IMR-90 (cell line): ENCODE measurements at regions not wholly inside any gene's neighbourhood (a gene's known extent, or its start where the extent isn't known, plus 50 kb on each side); places are given as distances from the start of the nearest gene placed in this dataset.
A peak's percentile ranks its signal among the peaks of the same experiment; 100 is the strongest.

Source experiments
- ATAC-seq: fragments of 200-7000 bp; cut with Tn5 transposase; 2 replicates; pipeline ENCODE4 v1.9.1; 2020; ENCODE audit warnings: low read depth, mild to moderate bottlenecking, moderate library complexity
- BruUV-seq: library from RNA; stranded (reverse); fragments of 400-500 nt; replicated peaks from 2 replicates; lab custom pipeline; 2021; lab: Mats Ljungman, UMichigan
- CTCF ChIA-PET: fragments of 300-600 bp; formaldehyde crosslinking; extraction: SDS; loops from one replicate; lab custom pipeline; 2021; ENCODE audit warnings: antibody characterized with exemption; lab: Yijun Ruan, JAX
- POLR2A ChIA-PET: fragments of 300-600 bp; sonication (Branson Sonifier 250); formaldehyde crosslinking; loops from one replicate; lab custom pipeline; 2022; ENCODE audit warnings: antibody characterized with exemption; ENCODE audit not compliant: unreplicated experiment; lab: Charles Lee
- DNase-seq: peaks from one replicate; pipeline ENCODE4 v3.0.0; 2013
- H2AFZ ChIP-seq: replicated peaks from 2 replicates; pipeline ENCODE3; 2013; ENCODE audit warnings: low read length, mild to moderate bottlenecking; ENCODE audit not compliant: poor library complexity
- H2AK5ac ChIP-seq: 2 replicates; pipeline ENCODE4 v1.6.1; 2013; ENCODE audit warnings: low read depth, low read length, inconsistent platforms
- H2AK9ac ChIP-seq: replicated peaks from 2 replicates; pipeline ENCODE3; 2013; ENCODE audit warnings: mild to moderate bottlenecking, low read depth, low read length, moderate library complexity; ENCODE audit not compliant: poor library complexity
- H2BK120ac ChIP-seq: 2 replicates; pipeline ENCODE4 v1.6.1; 2013; ENCODE audit warnings: low read depth, low read length, inconsistent platforms
- H2BK15ac ChIP-seq: 3 replicates; pipeline ENCODE4 v1.6.1; 2013; ENCODE audit warnings: low read depth, low read length, inconsistent platforms
- H2BK20ac ChIP-seq: 2 replicates; pipeline ENCODE4 v1.6.1; 2013; ENCODE audit warnings: low read depth, mild to moderate bottlenecking, inconsistent platforms, low read length, moderate library complexity
- H2BK5ac ChIP-seq: 2 replicates; pipeline ENCODE4 v1.6.1; 2013; ENCODE audit warnings: mild to moderate bottlenecking, low read depth, low read length, inconsistent platforms; ENCODE audit not compliant: poor library complexity, severe bottlenecking
- H3K14ac ChIP-seq: replicated peaks from 2 replicates; pipeline ENCODE4 v1.6.1; 2013; ENCODE audit warnings: low read depth, low read length, inconsistent platforms
- H3K18ac ChIP-seq: 2 replicates; pipeline ENCODE4 v1.6.1; 2013; ENCODE audit warnings: low read depth, low read length, control low read depth
- H3K23ac ChIP-seq: 2 replicates; pipeline ENCODE4 v1.6.1; 2013; ENCODE audit warnings: low read depth, low read length, inconsistent platforms
- H3K27ac ChIP-seq: 2 replicates; pipeline ENCODE4 v1.5.1; 2013; ENCODE audit warnings: mild to moderate bottlenecking, control low read depth, low read length; ENCODE audit not compliant: insufficient read depth
- H3K27me3 ChIP-seq: 2 replicates; pipeline ENCODE4 v1.6.1; 2013; ENCODE audit warnings: low read length; ENCODE audit not compliant: control insufficient read depth, insufficient read depth
- H3K36me3 ChIP-seq: 2 replicates; pipeline ENCODE4 v1.6.1; 2013; ENCODE audit warnings: low read length, mixed read lengths; ENCODE audit not compliant: control insufficient read depth, insufficient read depth
- H3K4ac ChIP-seq: 2 replicates; pipeline ENCODE4 v1.6.1; 2013; ENCODE audit warnings: low read depth, low read length, inconsistent platforms
- H3K4me1 ChIP-seq: 2 replicates; pipeline ENCODE4 v1.6.1; 2013; ENCODE audit warnings: low read length, mixed read lengths; ENCODE audit not compliant: control insufficient read depth, insufficient read depth
- H3K4me2 ChIP-seq: 2 replicates; pipeline ENCODE4 v1.6.1; 2013; ENCODE audit warnings: low read depth, mild to moderate bottlenecking, control low read depth, low read length, moderate library complexity
- H3K4me3 ChIP-seq: 2 replicates; pipeline ENCODE4 v1.5.1; 2013; ENCODE audit warnings: low read depth, mild to moderate bottlenecking, control low read depth, low read length, moderate library complexity; ENCODE audit not compliant: insufficient read depth
- H3K56ac ChIP-seq: 2 replicates; pipeline ENCODE4 v1.6.1; 2013; ENCODE audit warnings: low read length, inconsistent platforms; ENCODE audit not compliant: insufficient read depth; ENCODE audit errors: extremely low read depth
- H3K79me1 ChIP-seq, 2 experiments: 2 replicates each; pipeline ENCODE4 v1.6.1; 2013; ENCODE audit warnings: low read length in 2 of 2, inconsistent platforms in 1 of 2, low read depth in 1 of 2
- H3K9ac ChIP-seq: 2 replicates; pipeline ENCODE4 v1.6.1; 2013; ENCODE audit warnings: low read depth, low read length, control low read depth
- H3K9me1 ChIP-seq: 2 replicates; pipeline ENCODE4 v1.6.1; 2013; ENCODE audit warnings: low read length, inconsistent platforms; ENCODE audit not compliant: insufficient read depth
- H3K9me3 ChIP-seq: 2 replicates; pipeline ENCODE4 v1.6.1; 2013; ENCODE audit warnings: low read length; ENCODE audit not compliant: control insufficient read depth, insufficient read depth
- H4K20me1 ChIP-seq: 2 replicates; pipeline ENCODE4 v1.6.1; 2013; ENCODE audit warnings: low read length, inconsistent platforms; ENCODE audit not compliant: insufficient read depth
- H4K5ac ChIP-seq: 2 replicates; pipeline ENCODE4 v1.6.1; 2013; ENCODE audit warnings: mild to moderate bottlenecking, low read depth, low read length, control low read depth
- H4K8ac ChIP-seq, 2 experiments: 2 replicates each; pipeline ENCODE4 v1.6.1; 2013; ENCODE audit warnings: low read depth in 2 of 2, low read length in 2 of 2, control low read depth in 1 of 2, inconsistent platforms in 1 of 2
- H4K91ac ChIP-seq: 2 replicates; pipeline ENCODE4 v1.6.1; 2013; ENCODE audit warnings: low read depth, low read length, inconsistent platforms; ENCODE audit not compliant: insufficient read depth
- BHLHE40 ChIP-seq: fragments of 150-350 bp; IDR thresholded peaks from 2 replicates; pipeline ENCODE4 v1.6.1; 2016; ENCODE audit warnings: mild to moderate bottlenecking, low read depth, low read length
- CEBPB ChIP-seq: IDR thresholded peaks from 2 replicates; pipeline ENCODE4 v1.6.1; 2012; ENCODE audit warnings: low read depth, low read length, improper control_type of control experiment
- FOS ChIP-seq: fragments of 150-350 bp; IDR thresholded peaks from 2 replicates; pipeline ENCODE4 v1.6.1; 2016; ENCODE audit warnings: low read depth, low read length
- NFE2L2 ChIP-seq: fragments of 150-350 bp; IDR thresholded peaks from 2 replicates; pipeline ENCODE4 v1.6.1; 2016; ENCODE audit warnings: low read depth, mild to moderate bottlenecking, low read length
- POLR2A ChIP-seq: IDR thresholded peaks from 2 replicates; pipeline ENCODE4 v1.6.1; 2012; ENCODE audit warnings: mild to moderate bottlenecking, low read depth, low read length
- RAD21 ChIP-seq: IDR thresholded peaks from 2 replicates; pipeline ENCODE4 v1.6.1; 2012; ENCODE audit warnings: low read length, improper control_type of control experiment
- RCOR1 ChIP-seq: IDR thresholded peaks from 2 replicates; pipeline ENCODE4 v1.6.1; 2012; ENCODE audit warnings: mild to moderate bottlenecking, low read length, improper control_type of control experiment; ENCODE audit not compliant: insufficient replicate concordance
- WGBS, 2 experiments: methylation state at CpG; one replicate each; pipeline versions ENCODE4 v1.1.5 to v1.1.7; 2013; ENCODE audit warnings: missing lambda C conversion rate in 2 of 2; ENCODE audit not compliant: insufficient read length in 1 of 2; ENCODE audit errors: extremely low coverage in 2 of 2; 5-methylcytosine and 5-hydroxymethylcytosine counted together
- dilution Hi-C: fragments of 300-500 bp; cut with HindIII; formaldehyde crosslinking; loops from one replicate; pipeline ENCODE4 v1.14.3; 2018; ENCODE audit warnings: low sequenced_read_pairs; ENCODE audit not compliant: unreplicated experiment
- in situ Hi-C: fragments of 300-500 bp; cut with MboI; formaldehyde crosslinking; loops from 3 replicates; pipeline ENCODE4 v1.14.3; 2019; ENCODE audit warnings: low sequenced_read_pairs, inconsistent platforms, mixed read lengths
- intact Hi-C: fragments of 100-400 bp; cut with micrococcal nuclease; formaldehyde crosslinking; loops from 2 replicates; pipeline ENCODE4 v1.10.0; 2022
- TF ChIP-seq, protein P1 (sequence below): fragments of 150-350 bp; IDR thresholded peaks from 2 replicates; pipeline ENCODE4 v1.6.1; 2017; ENCODE audit warnings: mild to moderate bottlenecking, antibody characterized with exemption, low read length, low read depth
- TF ChIP-seq, protein P2 (sequence below): fragments of 150-350 bp; IDR thresholded peaks from 2 replicates; pipeline ENCODE4 v1.6.1; 2016; ENCODE audit warnings: low read depth, mild to moderate bottlenecking, low read length, moderate library complexity, borderline replicate concordance

DNA sequence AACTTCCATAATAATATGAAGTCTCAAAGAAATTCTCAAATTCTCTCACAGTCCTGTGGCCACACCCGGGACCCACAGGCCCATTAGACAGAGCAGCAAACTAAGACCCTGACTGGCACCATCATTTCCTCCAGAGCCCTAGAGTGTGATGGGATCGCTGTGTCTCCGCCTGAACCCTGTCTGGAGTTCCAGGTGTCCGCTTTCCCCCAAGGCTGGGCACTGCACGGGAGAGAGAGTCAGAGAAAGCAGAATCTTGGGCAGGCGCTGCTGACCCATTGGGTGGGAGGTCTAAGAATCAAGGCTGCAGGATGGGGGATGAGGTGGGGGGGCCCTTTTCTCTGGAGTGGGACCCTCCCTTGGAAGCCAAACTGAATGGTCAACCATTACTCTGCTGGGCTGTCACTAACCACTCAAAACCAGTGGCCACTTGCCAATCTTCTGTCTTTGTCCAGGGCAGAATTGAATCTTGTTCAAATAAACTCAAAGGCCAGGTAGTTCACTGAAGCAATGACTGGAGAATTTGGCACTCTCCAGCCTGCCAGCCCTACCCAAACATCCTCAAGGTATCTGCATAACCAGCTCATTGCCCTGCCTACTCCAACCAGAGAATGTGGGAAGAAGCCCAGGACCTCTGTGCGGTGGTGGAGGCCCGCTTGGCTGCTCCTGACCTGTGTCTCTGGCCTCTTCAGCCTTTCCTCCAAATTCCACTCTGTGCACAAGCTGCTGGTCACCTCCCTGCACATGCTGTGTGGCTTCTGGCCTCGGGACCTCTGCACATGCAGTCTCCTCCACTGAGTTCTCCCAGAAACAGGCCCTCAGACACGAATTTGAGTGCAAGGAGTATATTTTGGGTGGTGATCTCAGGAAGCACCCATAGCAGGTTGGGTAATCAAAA, 141.1 kb downstream of the CEBPB start:
- no peaks in the 10 kb centered on the region for H3K36me3 ChIP-seq
- no peak overlapping the region for H3K23ac ChIP-seq
- H3K4ac ChIP-seq: peak overlapping the region; percentile 43
- peak overlapping the region; percentile 49; the same call in 1 of the 2 replicates for H2BK120ac ChIP-seq
- H3K79me1 ChIP-seq: no peaks in the 10 kb centered on the region
- peak overlapping the region; percentile 20 for H2AK5ac ChIP-seq
- no peak overlapping the region for H3K18ac ChIP-seq
- intact Hi-C loops (no loop called here), in situ Hi-C loops (no loop called here), dilution Hi-C loops (no loop called here)
- H2BK20ac ChIP-seq: peak overlapping the region; percentile 68
- ATAC-seq: no peak
- no peak overlapping the region for H4K8ac ChIP-seq
- POLR2A ChIA-PET: no interaction called here
- no peak overlapping the region for H4K5ac ChIP-seq
- TF ChIP-seq, protein P1, sequence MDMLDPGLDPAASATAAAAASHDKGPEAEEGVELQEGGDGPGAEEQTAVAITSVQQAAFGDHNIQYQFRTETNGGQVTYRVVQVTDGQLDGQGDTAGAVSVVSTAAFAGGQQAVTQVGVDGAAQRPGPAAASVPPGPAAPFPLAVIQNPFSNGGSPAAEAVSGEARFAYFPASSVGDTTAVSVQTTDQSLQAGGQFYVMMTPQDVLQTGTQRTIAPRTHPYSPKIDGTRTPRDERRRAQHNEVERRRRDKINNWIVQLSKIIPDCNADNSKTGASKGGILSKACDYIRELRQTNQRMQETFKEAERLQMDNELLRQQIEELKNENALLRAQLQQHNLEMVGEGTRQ: no peak
- TF ChIP-seq, protein P2, sequence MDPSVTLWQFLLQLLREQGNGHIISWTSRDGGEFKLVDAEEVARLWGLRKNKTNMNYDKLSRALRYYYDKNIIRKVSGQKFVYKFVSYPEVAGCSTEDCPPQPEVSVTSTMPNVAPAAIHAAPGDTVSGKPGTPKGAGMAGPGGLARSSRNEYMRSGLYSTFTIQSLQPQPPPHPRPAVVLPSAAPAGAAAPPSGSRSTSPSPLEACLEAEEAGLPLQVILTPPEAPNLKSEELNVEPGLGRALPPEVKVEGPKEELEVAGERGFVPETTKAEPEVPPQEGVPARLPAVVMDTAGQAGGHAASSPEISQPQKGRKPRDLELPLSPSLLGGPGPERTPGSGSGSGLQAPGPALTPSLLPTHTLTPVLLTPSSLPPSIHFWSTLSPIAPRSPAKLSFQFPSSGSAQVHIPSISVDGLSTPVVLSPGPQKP: no peak
- TF ChIP-seq NFE2L2: no peak
- TF ChIP-seq RCOR1: no peak
- no peak for TF ChIP-seq RAD21
- TF ChIP-seq FOS: no peak
- no peak for TF ChIP-seq CEBPB
- TF ChIP-seq BHLHE40: no peak
- TF ChIP-seq POLR2A: no peak
- H3K4me1 ChIP-seq: peaks cover 10% of the 10 kb centered on the region
- no peak overlapping the region for H3K9ac ChIP-seq
- 0 out of 2 replicates have a peak overlapping the region, but pooled peaks have one; percentile 12 for H4K91ac ChIP-seq
- H3K4me2 ChIP-seq: no peak overlapping the region
- H2BK5ac ChIP-seq: no peak overlapping the region
- H4K20me1 ChIP-seq: no peaks in the 10 kb centered on the region
- H3K9me1 ChIP-seq: 0 out of 2 replicates have a peak, but pooled peaks cover 6% of the 10 kb centered on the region
- no peak overlapping the region; the same call in 1 of the 2 replicates for H3K14ac ChIP-seq
- WGBS, 2 experiments: 100% methylated on average over 2 of the region's 10 CpGs; no CpG with 5 or more reads in 1 of the 2 experiments
- no peaks in the 10 kb centered on the region for H3K9me3 ChIP-seq
- H3K4me3 ChIP-seq: no peak overlapping the region
- BruUV-seq: no TSS peak
- H2AFZ ChIP-seq: peak overlapping the region; percentile 43
- H2BK15ac ChIP-seq: no peak overlapping the region; the same call in 1 of the 3 replicates
- no peak overlapping the region for H3K56ac ChIP-seq
- no peak overlapping the region for H2AK9ac ChIP-seq
- no peaks in the 10 kb centered on the region for H3K27me3 ChIP-seq
- CTCF ChIA-PET: no interaction called here
- no peak for DNase-seq
- H3K27ac ChIP-seq: no peak overlapping the region
